Loucy (cell line): ENCODE measurements at regions not wholly inside any gene's neighbourhood (a gene's known extent, or its start where the extent isn't known, plus 50 kb on each side); places are given as distances from the start of the nearest gene placed in this dataset.

Experiments used
- CTCF ChIP-seq: fragments of 200-600 bp; sonication (generic); conservative IDR thresholded peaks from 2 replicates; pipeline ENCODE4 v1.5.1; 2014; ENCODE audit warnings: mild to moderate bottlenecking, antibody characterized with exemption, low read length
- EZH2phosphoT487 ChIP-seq: fragments of 200-600 bp; IDR thresholded peaks from 2 replicates; pipeline ENCODE4 v1.6.1; 2018; ENCODE audit warnings: antibody characterized with exemption, mild to moderate bottlenecking, moderate library complexity, borderline replicate concordance

GRCh38 chrX:13890806-13891205, 73.9 kb upstream of the GPM6B start:
- TF ChIP-seq CTCF (no peak), EZH2phosphoT487 (no peak)
